GM13977 (cell line): ENCODE measurements at regions not wholly inside any gene's neighbourhood (a gene's known extent, or its start where the extent isn't known, plus 50 kb on each side); places are given as distances from the start of the nearest gene placed in this dataset.
"Not testable (repeated sequence)": the region's sequence is repeated elsewhere in the genome, so short reads cannot be mapped to it uniquely, and the experiment has no call there.

Source experiments
- DNase-seq: peaks from one replicate; pipeline ENCODE4 v3.0.0; 2012; ENCODE audit warnings: low spot score
- in situ Hi-C: fragments of 300-500 bp; cut with MboI; formaldehyde crosslinking; loops from one replicate; pipeline ENCODE4 v1.12.0; 2022; ENCODE audit warnings: low sequenced_read_pairs, low pct_unique_long_range_greater_than_20kb, mixed read lengths, inconsistent platforms; ENCODE audit not compliant: unreplicated experiment
- TF ChIP-seq, protein P1 (sequence below): IDR thresholded peaks from 2 replicates; pipeline ENCODE4 v1.5.1; 2012; ENCODE audit warnings: mild to moderate bottlenecking, control low read depth; ENCODE audit not compliant: insufficient read depth; ENCODE audit errors: extremely low read depth, missing control alignments

DNA sequence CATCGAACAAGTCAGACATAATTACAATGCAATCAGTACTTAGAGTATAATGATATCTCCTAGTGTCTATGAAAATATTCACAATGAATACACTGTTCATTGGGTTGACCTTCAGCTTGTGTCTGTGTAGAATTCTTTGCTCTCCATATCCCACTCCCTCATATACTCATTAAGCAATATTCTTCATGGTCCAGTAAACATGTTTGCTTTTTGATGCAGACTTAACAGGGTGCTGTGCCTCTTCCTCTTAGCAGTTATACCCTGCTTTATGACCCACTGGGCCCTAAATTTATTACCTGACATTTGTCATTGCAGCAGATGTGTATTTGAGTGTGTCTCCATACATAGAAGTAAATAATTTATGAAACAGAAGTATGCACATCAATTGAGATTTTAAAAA lies 352.5 kb upstream of the CCDC179 start:
- in situ Hi-C loops: no loop called here
- DNase-seq: no peak
- TF ChIP-seq, protein P1, sequence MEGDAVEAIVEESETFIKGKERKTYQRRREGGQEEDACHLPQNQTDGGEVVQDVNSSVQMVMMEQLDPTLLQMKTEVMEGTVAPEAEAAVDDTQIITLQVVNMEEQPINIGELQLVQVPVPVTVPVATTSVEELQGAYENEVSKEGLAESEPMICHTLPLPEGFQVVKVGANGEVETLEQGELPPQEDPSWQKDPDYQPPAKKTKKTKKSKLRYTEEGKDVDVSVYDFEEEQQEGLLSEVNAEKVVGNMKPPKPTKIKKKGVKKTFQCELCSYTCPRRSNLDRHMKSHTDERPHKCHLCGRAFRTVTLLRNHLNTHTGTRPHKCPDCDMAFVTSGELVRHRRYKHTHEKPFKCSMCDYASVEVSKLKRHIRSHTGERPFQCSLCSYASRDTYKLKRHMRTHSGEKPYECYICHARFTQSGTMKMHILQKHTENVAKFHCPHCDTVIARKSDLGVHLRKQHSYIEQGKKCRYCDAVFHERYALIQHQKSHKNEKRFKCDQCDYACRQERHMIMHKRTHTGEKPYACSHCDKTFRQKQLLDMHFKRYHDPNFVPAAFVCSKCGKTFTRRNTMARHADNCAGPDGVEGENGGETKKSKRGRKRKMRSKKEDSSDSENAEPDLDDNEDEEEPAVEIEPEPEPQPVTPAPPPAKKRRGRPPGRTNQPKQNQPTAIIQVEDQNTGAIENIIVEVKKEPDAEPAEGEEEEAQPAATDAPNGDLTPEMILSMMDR: no peak

DNA sequence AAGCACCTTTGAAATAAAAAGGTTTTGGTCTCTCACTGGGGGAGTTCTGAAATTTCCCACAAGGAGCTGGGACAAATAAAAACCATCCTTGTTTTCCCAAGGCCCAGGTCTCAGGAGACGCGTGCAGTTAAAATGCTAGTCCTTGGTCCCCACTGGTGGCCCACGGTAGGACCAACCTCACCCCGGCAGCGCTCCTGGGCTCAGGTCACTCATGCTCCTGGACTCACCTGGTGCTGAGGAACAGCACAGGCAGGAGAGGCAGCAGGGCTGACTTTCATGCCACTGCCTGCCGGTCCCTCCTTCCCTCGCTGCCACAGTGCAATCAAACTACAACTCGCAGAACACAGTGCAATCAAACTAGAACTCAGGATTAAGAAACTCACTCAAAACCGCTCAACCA lies 356.8 kb upstream of the CCDC179 start:
- TF ChIP-seq, protein P1: no peak
- in situ Hi-C loops: no loop called here
- no peak for DNase-seq

DNA sequence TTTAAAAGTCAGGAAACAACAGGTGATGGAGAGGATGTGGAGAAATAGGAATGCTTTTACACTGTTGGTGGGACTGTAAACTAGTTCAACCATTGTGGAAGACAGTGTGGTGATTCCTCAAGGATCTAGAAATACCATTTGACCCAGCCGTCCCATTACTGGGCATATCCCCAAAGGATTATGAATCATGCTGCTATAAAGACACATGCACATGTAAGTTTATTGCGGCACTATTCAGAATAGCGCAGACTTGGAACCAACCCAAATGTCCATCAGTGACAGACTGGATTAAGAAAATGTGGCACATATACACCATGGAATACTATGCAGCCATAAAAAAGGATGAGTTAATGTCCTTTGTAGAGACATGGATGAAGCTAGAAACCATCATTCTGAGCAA lies 359.8 kb upstream of the CCDC179 start:
- in situ Hi-C loops, DNase-seq: not testable (repeated sequence)

DNA sequence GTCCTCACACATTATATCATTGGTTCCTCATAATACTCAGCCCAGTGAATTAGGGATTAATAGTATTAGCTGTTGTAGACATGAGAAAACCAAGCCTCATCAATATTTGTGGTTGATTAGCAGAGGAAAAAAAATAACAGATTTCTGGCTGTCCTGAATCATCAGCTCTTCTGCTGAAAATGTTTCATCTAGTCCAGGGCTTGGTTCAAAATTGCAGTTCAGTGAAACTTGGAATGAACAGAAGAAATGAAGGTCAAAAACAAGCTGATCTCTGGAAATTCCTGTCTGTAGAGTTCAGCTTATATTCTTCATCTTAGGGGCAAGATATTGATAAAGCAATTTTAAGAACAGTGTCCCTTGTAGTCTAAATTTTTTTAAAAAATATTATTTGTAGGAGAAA lies 361.1 kb upstream of the CCDC179 start:
- in situ Hi-C loops: no loop called here
- no peak for DNase-seq
- TF ChIP-seq, protein P1: no peak

DNA sequence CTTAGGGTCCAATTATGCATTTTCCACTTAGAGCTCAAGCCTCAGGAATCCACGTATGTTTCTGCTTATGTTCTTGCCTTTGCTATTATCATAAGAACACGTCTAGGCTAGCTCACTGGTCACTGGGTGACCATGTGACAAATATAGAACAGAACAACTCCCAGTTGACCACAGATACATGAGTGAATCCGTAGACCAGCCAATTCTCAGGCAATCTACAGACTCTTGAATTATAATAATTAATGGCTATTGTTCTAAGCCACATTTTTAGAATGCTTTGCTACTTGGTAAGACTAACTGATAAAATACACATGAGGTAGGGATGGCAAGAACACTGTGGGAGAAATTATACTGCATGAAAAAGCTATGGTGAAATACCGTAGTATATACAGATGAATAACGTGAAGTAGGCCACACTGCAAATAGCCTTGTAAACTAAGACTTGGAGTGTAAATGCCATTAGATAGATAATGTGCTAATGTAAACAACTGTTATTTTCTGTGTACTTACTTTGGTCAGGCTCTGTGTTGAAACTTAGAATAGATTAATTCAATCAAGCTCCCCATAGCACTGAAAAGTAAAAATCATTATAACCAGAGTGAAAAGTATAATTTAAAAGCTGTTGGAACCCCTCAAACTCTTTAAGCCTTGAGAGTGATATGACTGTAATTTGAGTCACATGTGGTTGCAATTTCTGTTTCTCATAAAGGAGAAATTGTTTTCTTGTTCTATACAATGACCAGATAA lies 366.2 kb upstream of the CCDC179 start:
- in situ Hi-C loops: no loop called here
- no peak for DNase-seq

DNA sequence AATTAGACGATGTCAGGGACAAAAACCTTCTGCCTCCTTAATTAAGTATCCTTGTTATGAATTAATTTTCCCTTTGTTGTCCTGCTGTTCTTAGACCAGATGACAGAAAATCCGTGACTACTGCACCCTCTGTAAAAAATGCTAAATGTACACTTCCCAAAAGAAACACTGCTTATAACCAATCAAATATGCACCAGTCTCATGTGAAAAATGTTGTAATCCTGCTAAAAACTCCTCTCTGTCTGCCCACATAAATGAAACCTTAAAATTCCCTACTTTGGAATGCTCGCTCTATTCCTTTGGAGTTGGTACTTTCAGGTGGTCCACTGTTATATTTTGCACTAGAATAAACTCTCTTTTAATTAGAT lies 366.8 kb upstream of the CCDC179 start:
- TF ChIP-seq, protein P1: no peak
- in situ Hi-C loops: no loop called here
- no peak for DNase-seq

More for the DNA sequence above, 366.2 kb upstream of the CCDC179 start:
- TF ChIP-seq, protein P1: no peak

DNA sequence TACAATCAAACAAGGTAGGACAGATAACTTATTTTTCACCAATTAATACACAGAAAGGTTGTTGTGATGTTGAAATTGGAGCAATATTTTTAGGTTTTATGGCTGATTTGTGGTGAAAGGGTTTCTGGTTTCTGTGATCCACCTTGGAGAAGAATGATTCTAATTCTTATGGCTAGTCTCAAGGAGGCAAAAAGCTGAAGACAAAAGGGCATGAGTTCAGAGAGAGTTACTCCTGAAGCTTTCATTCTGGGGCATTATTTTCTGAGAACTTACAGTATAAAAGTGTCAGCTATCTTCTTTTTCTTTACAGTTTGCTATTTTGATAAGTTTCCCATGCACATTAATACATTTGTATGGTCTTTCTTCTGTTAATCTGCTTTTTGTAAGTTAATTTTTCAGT lies 372.4 kb upstream of the CCDC179 start:
- no peak for DNase-seq
- TF ChIP-seq, protein P1: no peak
- in situ Hi-C loops: no loop called here
